NCI-H226 (cell line): ENCODE measurements at regions not wholly inside any gene's neighbourhood (a gene's known extent, or its start where the extent isn't known, plus 50 kb on each side); places are given as distances from the start of the nearest gene placed in this dataset.
"Not testable (repeated sequence)": the region's sequence is repeated elsewhere in the genome, so short reads cannot be mapped to it uniquely, and the experiment has no call there.

Experiments used
- DNase-seq: peaks from one replicate; pipeline ENCODE4 v3.0.0-alpha.2; 2015

DNA sequence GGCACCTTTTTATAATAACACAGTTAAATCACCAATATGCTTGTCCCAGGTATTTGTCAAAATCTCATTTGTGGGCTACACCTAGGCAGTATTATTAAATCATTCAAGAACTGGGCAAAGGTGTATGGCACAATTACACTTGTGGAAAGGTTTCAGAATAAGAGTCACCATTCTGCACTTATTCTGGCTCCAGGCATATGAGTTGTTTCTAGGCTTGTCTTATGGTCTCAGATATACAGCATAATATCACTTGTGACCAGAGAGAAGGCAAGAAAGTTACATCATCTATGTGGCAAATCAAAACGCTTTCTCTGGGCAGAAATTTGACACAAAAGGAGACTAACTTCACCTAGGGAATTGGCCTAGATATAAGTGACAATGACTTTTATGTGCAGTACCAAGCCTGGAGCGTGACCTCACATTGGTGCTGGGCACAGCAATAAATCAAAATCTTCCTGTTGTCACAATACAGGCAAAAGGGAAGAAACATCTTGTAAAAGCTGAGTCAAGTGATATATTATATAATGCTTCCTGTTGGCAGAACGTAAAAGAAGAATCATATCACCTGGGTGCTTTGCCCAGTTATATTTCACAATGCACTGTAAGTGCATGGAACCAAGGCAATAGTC lies 959.9 kb upstream of the AMELY start:
- no peak for DNase-seq

- no peak for DNase-seq
Observed at GRCh38 chrY:7866976-7867375, 955.4 kb upstream of the AMELY start.

DNA sequence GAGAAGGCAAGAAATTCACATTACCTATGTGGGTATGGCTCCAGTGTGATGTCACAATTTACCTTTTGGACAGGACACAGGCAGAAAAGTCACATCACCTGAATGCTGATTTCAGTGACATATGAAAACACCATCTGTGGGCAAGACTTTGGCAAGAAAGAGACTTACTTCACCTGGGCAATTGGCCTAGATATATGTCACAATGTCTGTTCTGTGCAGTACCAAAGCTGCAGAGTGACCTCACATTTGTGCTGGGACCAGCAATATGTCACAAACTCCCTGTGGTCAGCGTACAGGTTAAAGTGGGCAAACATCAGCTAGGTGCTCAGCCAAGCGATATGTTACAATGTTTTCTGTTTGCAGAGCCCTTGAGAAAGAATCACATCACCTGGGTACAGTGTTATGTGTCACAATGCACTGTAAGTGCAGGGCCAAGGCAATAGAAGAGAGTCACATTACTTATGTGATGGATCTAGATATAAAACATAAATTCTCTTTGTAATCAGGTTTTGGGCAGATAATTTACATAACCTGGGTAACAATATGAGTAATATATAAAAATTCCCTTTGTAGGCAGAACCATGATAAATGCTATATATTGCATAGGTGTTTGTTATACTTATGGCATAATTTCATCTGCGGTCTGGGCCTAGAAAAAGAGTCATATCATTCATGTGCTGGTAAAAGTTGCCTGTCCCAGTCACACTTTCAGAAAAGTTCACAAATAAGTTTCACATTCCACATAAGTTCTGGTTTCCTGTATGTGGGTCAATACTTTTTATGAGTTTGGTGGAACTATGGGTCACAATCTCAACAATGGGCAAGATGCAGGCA lies 949.4 kb upstream of the AMELY start:
- DNase-seq, result no peak

GRCh38 chrY:7850191-7850590 lies 938.6 kb upstream of the AMELY start:
- no peak for DNase-seq

DNA sequence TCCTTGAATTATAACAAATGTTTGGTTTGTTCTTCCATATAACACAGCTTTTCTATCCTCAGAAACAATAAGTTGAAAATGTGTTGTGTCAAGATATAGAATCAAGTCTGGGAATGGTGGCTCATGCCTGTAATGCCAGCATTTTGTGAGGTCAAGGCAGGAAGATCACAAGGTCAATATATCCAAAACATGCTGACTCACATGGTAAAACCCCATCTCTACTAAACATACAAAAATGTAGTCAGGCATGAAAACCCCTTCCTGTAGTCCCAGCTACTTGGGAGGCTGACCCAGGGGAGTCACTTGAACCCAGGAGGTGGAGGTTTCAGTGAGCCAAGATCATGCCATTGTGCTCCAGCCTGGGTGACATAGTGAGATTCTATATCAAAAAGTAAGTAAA lies 934.2 kb upstream of the AMELY start:
- DNase-seq, result no peak

- DNase-seq, result no peak
Observed at GRCh38 chrY:7837046-7837445, 925.5 kb upstream of the AMELY start.

DNA sequence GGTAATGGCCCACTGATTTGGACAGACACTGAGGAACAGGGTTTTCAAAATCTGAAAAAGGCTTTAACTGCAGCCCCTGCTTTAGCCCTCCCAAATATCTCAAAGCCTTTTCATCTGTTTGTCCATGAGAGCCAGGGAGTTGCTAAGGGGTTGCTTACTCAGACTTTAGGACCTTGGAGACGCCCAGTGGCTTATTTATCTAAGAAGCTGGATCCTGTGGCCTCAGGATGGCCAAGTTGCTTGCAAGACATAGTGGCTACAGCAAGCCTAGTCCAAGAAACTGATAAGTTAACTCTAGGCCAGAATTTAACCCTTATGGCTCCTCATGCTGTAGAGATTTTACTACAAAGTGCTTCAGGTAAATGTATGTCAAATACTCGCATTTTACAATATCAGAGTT lies 924.8 kb upstream of the AMELY start:
- DNase-seq, result no peak

GRCh38 chrY:7835416-7835815 lies 923.9 kb upstream of the AMELY start:
- no peak for DNase-seq

DNA sequence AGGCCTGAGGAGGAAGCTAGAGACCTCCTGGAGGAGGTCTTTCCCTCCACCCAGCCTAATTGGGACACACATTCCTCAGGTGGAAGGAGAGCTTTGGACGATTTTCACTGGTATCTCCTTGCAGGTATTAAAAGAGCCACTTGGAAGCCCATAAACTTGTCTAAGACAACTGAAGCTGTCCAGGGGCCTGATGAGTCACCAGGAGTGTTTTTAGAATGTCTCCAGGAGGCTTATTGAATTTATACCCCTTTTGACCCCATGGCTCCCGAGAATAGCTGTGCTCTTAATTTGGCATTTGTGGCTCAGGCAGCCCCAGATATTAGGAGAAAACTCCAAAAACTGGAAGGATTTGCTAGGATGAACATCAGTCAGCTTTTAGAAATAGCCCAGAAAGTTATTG lies 922.7 kb upstream of the AMELY start:
- DNase-seq, result no peak

DNA sequence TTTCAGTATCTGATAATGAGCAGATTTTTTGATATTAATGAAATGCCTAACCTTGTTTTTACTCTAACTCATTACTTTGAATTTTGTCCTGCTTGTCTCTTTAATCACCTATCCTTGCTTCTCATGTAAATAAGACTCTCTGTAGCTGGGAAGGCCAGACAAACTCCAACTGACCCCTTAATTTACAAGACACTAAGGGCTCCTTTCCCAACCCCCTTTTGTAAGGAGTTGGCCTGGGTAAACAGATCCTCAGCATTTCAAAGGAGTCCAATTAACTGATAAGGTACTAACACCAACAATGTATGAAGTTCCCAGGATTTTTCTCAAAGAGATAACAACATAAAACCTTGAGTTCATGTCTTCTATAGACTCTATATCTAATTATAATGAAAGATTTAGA lies 919.3 kb upstream of the AMELY start:
- not testable (repeated sequence) for DNase-seq

DNA sequence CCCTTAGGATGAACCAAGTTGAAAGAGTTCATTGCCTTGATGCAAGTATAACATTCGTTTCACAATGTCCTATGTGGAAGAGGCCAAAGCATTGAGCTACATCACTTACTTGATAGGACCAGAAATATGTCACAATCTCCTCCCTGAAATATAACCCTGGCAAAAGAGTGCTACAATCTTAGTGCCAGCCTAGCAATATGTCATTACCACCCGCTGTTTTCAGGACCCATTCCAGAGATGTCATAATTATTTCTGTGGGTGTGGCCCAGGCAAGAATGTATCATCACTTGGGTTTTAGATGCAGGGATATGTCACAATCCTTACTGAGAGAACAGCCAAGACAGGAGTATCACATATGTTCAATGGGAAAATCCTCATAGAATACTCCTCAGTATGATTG lies 915.0 kb upstream of the AMELY start:
- no peak for DNase-seq

GRCh38 chrY:7825874-7826273 lies 914.3 kb upstream of the AMELY start:
- no peak for DNase-seq

- DNase-seq, result no peak
Observed at GRCh38 chrY:7821295-7822035, 909.9 kb upstream of the AMELY start.

- DNase-seq, result no peak
Observed at GRCh38 chrY:7818924-7819323, 907.4 kb upstream of the AMELY start.

DNA sequence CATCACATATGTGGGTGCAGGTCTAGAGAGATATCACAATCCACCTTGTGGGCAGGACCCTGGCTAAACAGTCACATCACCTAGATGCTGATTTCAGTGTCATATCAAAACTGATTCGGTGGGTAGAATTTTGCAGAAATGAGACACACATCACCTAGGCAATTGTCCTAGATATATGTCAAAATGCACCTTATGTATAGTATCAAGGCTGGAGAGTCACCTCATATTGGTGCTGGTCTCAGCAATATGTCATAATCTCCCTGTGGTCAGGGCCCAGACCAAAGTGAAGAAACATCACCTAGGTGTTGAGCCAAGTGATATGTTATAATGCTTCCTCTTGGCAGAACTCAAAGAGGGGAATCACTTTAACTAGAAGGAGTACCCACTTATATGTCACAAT lies 905.0 kb upstream of the AMELY start:
- no peak for DNase-seq

DNA sequence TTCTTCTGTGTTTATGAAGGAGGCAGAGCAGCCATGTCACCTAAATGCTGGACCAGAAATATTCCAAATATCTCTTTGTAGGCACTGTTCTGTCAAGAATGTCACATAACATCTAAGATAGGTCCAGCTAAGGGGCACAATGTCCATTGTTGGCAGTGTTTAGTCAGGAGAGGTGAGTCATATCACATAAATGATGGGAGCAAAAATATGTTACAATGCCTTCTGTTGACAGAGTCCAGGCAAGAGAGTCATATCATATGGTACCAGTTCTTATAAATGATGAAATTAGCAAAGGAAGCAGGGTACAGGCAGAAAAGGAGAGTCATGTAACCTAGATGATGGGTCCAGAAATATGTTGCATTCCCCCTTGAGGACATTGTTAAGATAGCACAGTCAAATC lies 904.4 kb upstream of the AMELY start:
- DNase-seq, result no peak

GRCh38 chrY:7815285-7815684 lies 903.7 kb upstream of the AMELY start:
- DNase-seq, result no peak

DNA sequence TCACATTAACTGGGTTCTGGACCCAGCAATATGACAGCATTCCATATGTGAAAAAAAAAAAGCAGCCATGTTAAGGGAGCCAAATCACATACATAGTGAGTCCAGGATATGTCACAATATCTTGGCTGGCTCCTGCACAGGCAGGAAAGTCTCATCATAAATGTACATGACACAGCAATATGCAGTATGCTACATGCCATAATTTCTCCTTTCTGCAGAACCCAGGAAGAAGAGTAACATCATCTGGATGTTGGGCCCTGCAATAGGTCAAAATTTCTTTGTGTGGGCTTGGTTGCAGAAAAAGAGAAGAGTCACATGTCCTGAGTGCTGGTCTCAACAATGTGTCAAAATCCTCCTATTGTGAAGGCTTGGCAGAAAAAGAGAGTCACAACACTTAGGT lies 902.8 kb upstream of the AMELY start:
- no peak for DNase-seq

GRCh38 chrY:7810359-7810758 lies 898.8 kb upstream of the AMELY start:
- DNase-seq, result no peak

DNA sequence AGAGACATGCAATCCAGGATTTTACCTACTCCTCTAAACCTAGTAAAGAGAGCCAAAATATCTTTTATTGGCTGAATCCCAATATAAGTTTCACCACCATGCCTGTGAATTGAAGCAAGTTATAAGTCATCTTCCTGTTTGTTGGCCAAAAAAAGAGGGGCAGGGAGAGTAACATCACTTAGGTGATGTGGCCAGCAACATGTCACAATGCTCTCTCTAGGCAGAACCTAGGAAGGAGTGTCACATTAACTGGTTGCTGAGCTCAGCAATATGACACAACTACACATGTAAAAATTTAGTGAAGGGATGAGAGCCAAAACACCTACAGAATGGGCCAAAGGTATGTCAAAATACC lies 895.9 kb upstream of the AMELY start:
- no peak for DNase-seq

- no peak for DNase-seq
Observed at GRCh38 chrY:7806592-7807515, 895.3 kb upstream of the AMELY start.

DNA sequence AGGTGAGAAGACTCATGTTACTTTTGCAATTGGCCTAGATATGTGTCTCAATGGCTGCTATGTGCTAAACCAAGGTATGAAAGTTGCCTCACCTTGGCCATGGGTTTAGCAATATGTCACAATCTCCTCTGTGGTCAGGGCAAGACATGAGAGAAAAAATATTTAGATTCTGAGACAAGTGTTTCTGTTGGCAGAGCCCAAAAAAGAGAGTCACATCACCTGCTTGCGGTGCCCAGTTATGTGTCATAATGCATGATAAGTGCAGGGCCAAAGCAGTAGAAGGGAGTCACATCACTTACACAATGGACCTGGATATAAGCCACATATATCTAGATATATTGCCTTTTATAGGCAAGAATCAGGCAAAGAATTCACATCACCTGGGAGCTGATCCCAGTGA lies 894.1 kb upstream of the AMELY start:
- DNase-seq, result no peak

DNA sequence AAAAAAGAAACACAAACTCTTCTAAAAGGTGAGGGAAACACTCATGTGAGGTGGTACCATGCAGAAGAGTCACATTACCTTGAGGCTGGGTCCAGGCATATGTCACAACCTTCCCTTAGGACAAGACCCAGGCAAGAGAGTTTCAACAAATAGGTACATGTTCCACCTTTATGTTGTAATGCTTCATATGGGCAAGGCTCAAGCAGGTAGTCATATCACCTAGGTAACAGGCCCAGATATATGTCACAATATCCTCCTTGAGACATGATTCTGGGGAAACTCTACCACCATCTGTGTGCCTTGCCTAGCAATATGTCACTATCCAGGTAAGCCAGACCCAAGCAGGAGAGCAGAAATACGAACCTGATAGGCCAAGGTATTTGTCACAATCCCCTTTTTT lies 892.2 kb upstream of the AMELY start:
- no peak for DNase-seq
